ENCODE measurements at regions not wholly inside any gene's neighbourhood (a gene's known extent, or its start where the extent isn't known, plus 50 kb on each side); places are given as distances from the start of the nearest gene placed in this dataset.

DNA sequence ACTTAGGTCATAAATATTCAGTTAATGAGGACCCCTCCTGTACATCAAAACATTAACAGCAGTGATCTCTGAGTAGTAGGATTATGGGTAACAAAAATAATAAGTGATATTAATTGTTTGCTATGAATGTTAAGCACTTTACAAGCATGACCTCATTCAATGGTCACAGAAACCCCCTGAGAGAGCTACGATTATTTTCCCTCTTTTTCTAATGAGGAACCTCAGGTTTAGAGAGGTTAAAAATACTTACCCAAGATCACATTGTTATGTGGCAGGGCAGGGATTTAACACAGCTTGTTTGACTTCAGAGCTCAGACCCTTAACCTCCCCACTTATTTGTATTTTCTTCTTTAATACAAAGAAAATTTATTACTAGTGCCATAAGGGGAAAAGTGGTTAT lies 228.2 kb downstream of the TBL1XR1 start:
- DNase-seq, result no peak

DNA sequence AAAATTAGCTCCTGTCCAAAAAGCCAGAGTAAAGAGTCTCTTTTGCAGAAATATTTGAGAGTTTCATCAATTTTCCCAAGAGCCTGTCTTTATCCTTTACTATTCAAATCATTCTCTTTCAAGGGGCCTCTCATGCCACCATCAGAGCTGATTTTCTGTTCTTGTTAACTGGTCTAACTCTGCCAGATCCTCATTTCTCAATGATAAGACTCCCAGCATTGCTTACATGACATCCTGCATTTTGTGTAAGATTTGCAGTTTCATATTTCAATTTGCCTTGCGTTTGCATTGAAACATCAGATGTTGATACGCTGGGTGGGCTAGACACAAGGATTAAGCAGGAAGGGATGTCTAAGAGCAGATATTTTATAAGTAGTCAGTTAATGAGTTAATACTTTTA lies 228.7 kb downstream of the TBL1XR1 start:
- no peak for DNase-seq

DNA sequence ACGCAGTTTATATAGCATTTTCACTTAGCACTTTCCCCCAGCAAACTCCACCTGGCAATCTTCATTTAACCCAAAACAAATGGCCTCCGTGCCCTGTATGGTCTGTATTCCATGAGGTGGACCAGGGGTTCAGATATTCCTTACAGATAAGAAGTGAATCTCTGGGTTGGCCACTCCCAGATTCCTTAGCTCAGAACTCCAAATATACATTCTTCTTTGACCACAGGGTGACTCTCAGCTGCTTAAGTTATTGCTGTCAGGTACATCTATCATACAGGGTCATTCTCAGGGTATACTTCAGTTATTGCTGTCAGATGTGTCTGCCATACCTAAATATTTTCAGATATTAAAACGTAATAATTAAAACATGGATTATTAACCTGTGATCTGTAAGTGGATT lies 229.8 kb downstream of the TBL1XR1 start:
- no peak for DNase-seq

DNA sequence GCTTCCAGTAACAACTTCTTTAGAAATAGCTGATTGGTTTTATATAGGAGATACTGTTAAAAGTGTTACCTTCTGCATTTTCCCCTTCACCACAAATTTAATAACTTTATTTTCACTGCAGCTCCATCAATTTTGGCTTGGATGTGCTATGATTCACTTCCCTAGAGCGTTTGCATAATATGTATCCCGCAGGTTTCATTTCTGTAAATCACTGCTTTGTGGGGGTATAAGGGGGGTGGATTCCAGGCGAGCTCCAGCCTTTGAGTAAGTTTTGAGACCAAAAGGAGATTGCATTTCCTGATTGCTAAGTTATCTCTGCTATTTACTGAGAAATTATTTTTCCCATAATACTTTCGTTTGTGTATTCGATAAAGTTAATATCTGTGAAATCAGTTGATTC lies 232.6 kb downstream of the TBL1XR1 start:
- DNase-seq, result no peak

DNA sequence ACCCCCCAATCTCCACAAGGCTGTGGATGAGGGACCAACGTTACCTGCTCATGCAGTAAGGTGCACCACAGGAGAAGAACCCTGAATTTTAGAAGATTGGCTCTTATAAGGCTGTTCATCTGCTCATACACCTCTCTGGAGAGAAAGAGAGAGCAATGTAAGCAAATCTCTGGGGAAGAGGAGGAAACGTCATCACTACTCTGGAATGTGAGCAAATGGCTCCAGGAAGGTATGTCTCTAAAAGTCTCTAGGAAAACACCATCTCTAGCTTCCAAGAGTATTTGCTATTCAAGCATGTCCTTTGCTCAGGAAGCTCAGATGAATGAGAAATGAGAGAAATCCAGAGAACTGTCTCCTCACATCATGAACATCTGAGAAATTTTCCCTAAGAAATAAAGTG lies 235.4 kb downstream of the TBL1XR1 start:
- DNase-seq, result no peak

DNA sequence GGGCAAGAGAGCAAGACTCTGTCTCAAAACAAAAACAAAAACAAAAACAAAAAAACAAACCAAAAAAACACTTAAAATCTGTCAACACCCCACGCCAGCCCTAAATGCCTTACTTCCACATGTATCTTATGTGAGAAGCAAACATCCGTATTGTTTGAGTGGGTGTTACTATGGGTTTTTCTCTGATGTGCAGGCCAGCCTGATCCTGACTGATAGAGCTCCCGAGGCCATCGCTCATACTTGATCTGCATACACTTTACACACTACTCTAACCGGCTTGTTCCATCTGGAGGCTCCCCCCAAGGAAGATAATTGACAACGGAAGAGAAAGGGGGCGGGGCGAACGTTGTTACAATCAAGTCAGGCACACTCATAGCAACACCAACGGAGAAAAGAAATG lies 237.4 kb downstream of the TBL1XR1 start:
- DNase-seq, result no peak

DNA sequence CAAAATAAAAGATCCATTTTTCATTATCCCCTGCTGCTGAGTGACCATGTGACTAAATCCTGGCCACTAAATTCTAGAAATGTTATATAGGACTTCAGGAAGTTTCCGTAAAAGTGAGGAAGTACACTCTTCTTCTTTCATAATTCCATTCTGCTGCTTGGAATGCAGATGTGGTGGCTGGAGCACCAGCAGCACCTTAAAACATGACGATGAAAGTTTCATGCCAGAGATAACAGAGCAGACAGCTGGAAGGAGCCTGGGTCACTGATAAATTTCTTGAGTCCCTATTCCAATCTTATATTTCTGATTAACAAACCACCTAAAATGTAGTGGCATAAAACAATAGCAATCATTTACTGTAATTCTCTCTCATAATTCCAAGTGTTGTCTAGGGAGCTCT lies 238.7 kb downstream of the TBL1XR1 start:
- no peak for DNase-seq

DNA sequence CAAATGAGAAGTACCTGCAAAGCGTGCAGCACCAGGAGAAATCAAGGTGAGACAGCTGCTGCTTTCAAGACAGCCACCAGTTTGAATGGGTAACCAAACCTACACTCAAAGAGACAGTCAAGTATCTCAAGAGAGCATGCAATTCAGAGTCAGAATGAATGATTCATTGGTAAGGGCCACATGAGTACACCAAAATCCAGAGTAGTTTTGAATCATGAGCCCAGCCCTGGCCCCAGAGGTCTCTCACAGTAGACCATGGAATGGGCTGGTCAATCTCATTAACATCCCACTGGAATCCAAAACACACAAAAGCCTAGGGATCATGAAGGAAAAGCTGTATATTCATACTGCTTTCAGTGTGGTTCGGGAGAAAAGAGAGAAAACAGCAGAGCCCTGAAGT lies 242.8 kb downstream of the TBL1XR1 start:
- DNase-seq, result no peak

DNA sequence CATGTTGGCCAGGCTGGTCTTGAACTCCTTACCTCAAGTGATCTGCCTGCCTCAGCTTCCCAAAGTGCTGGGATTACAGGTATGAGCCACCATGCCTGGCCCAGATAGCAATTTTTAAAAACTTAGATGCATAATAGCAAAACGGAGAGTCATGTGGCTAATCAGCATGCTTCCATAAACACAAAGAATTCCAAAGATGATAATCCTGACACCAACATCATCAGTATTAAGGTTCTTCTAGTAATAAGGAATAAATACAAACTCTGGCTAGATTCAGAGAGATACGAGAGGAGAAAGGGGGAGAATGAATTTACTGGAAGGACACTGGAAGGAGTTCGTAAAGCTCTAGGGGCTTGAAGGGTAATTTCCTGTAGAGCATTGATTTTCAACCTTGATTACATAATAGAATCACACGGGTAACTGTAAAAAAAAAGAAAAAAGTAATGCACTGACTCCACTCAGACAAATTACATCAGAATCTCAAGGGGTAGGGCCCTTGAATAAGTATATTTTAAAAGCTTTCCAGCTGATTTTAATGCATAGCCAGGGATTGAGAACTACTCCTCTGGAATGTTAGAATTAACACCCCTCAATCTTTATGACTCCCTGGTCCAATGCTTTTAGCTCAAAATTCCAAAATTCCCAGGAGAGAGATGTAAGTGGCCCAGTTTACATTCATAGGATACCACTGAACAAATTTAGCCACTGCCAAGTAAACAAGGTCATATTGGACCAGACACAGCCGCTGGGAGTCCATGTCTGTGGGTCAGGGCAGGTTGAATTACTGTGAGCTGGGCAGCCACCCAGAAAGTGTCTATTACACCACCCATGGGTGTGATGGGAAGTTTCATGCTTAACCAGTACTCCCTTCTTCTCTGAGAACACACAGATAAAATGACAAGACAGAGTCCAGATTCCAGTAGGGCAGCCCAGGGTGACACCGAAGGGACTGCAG lies 243.9 kb downstream of the TBL1XR1 start:
- no peak for DNase-seq

DNA sequence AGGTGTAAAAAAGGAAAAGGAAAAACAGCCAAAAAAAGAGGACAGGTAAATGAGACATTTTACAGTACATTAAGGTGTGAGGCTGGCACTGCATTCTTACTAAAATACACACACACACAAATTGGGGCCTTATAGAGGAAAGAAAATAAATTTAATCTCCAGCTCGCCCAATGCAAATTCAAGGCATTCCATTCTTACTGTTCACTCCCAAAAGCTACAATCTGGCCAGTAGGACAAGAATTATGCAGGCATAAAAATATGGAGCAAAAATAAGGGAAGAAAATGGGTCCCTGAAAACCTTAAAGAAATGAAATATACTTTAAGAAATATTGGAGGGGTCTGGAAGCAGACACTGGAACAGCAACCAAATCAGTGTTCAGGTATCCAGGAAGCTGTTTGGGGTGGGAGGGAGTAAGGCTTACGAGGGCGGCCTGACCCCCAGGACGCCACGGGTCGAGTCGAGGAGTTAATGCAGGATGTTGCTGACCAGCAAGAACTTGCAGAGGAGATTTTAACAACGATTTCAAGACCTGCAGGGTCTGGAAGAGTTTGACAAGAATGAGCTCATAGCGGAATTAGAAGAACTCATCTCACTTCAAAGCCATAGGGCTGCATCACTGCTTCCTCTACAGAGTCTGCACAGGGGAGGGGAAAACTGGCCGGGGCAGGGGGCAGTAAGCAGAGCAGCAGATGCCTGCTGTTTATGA lies 245.5 kb downstream of the TBL1XR1 start:
- DNase-seq, result peak; percentile 69

DNA sequence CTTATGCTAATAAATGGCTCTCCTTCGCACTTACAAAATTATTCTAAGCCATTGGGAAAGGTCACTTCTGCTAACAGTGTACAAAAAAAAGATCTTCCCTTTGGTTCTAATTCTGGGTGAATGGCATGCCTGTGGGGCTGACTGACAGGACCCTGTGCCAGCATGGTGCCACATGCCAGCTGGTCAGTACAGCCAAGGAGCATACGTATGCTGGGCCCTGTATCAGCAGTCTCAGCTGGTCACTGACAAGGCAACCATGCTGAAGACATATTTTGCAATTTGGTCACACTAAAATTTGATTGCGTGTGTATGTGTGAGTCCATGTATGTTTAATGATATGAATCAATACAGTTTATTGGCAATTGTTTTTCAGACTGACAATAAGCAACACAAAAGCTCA lies 246.1 kb downstream of the TBL1XR1 start:
- DNase-seq, result no peak

DNA sequence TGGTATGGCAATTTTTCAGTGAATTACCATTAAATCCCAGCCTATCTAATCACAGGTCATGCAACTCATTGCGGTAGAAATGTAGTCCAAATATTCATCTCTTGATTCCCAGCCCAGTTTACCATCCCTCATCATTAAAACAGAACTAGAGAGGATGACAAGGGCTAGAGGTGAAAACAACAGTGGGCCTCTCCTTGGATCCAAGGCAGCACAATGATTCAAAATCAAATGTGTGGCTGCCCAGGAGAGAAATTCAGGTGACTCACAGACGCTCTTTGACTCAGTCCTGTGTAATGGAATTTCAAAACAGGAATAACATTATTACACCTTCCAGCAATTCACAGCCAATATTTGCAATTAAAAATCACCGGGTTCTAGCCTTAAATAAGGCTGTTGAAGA lies 246.5 kb downstream of the TBL1XR1 start:
- DNase-seq, result no peak

DNA sequence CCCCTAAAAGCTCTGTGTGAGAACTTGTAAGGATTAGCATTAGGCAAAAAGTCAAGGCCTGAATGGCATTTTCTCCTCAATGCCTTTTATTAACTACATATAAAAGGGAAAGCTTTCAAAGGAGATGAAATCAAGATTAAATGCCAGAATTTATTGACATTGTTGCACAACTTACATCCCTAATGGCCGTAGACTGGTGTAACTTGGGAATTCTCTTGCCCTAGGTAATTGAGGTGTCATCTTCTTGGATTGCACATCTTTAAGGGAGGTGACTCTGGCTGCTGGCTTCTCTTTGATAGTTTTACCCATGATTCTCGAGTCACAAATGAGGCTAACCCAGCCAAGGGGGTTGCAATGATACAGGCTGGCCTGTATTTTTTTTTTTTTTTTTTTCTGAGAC lies 249.1 kb downstream of the TBL1XR1 start:
- DNase-seq, result no peak

DNA sequence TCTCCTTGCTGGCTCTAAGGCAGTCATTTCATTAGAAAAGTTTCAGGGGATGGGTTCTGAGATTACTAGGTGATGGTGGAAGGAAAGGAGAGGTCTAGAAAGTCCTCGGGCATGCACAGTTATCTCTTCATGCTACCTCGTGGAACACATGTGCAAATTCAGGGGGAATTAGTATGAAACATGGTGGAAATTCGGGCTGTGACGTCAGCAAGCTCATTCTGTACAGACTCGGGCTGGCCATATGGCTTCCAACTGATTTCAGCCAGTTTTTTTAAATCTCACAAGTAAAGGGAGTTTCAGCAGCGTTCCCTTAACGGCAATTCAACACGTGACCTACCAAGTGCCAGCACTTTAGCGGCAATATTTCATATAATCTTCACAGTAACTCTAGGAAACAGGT lies 251.1 kb downstream of the TBL1XR1 start:
- no peak for DNase-seq

DNA sequence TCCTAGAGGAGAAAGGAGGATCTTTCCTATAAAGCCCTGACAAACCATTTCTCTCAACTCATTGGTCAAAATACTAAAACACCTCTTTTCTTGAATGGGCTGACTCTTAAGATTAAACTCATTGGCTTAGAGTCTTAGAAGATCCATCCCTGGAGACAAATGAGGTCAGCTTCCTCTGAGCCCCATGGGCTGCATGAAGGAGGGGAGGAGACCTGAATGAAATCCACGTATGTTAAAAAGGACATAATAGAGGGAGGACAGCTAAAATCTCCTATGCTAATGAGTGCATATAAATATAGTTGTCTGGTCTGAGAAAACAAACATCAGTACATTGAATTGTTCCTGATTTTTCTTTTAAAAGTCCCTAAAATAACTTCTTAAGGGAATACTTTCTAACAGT lies 255.0 kb downstream of the TBL1XR1 start:
- no peak for DNase-seq

DNA sequence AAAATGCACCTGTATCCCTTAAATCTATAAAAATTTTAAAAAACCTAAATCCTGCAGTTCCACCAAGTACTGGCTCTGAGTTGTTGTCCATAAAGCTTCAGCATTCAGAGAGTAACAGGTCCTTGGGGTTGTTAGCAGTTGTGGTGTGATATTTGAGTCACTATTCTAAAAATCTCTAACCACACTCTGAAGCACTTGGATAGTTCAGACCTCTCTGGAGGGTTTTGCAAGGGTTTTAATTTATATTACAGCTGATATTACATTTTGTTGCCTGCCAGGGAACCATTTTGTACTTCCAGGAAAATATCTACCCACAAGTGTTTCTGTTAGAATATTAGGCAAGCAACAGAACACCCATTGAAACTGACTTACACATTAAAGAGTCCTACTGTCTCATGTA lies 255.6 kb downstream of the TBL1XR1 start:
- no peak for DNase-seq

DNA sequence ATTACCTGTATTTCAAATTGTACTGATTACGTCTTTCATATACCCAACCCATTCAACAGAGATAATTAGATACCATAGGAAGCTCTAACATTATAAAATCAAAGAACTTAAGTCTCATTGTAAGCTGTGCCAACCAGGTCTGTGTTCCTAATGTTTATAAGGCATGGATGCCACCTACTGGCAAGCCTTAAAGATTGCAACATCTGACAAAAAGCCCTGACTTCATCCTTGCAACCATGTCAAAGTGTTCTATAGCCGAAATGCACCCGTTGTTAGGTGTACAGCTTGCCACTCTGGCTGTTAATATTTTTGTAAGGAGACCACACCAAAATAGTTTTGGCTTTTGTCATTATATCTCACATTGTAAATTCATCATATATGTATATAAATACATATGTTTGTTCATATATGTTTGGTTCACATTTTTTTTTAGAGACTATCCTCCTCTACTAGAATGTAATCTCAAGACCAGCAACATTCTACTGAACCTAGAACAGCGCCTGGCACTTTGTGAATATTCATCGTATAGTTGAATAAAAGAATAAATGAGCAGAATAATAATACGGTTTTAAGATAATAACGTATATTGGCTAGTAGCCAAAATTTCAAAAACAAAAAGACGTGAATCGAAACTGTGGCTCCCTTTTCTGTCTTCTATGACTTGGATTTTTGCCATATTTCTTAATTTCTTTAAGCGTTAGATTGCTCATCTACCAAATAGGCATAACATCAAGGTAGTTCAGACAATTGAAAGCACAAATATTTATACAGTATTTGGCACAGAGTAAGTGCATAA lies 258.1 kb downstream of the TBL1XR1 start:
- DNase-seq, result peak; percentile 69

DNA sequence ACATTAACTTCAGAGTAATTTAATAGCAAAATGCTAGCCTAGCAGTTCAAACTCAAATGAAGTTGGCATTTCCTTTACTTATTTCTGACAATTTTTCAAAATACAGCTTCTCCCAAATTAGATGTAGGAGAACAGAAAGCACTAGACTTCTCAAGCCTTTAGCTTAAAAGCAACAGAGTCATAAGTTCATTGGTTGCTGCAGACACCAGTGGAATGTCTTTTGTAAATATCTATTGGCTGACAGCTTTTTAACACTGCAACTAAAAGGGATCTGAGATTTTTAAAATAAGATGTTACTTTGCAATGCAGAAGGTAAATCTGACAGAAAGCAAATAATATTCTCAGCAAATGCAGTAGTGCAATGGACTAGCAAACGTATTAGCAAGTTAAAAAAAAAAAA lies 259.3 kb downstream of the TBL1XR1 start:
- no peak for DNase-seq

DNA sequence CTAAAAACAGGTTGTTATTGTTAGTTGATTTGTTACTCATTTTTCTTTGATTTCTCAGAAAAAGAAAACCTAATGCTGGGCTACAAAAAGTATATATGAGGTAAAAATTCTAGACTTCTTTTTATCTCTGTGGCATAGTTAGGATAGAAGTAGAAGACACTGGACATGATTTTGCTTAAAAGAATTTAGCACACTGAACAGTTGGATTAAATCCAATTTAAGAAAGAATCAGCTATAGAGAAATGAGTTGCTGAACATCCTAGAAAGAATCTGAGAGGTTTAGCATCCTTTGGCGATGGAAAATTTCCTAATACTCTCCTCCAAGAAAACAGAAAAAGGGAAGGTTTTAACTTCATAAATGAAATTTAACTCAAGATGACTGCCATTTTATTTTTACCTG lies 259.7 kb downstream of the TBL1XR1 start:
- no peak for DNase-seq

DNA sequence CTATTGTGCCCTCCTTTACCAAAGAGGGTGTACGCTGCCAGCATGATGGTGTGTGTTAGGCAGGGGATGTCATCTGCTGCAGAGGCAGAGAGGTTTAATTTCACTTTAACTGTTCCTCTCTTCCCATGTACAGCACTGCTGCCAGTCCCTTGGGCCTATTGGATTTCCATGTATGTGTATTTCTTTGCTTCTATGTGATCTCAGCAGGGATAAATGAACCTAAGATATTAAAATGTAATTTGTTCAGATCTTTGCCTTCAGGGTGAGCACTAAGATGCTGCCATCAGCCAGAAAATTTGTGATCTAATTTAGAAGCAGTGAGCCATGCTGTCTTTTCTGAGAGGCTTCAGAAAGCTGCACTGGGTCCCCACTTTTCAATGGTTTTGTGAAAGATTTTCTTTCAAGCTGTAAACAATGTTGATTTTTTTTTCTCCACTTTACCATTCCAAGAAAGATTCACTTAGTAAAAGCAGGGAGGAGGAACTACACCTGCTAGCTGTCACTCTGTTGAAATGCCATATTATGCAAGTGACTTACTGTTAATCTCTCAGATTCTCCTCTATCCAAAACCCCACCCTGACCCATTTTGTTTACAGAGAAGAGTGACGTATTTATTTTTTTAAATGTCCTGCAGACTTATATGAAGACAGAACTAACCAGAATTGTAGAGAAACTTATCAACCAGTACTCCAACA lies 261.9 kb downstream of the TBL1XR1 start:
- no peak for DNase-seq

DNA sequence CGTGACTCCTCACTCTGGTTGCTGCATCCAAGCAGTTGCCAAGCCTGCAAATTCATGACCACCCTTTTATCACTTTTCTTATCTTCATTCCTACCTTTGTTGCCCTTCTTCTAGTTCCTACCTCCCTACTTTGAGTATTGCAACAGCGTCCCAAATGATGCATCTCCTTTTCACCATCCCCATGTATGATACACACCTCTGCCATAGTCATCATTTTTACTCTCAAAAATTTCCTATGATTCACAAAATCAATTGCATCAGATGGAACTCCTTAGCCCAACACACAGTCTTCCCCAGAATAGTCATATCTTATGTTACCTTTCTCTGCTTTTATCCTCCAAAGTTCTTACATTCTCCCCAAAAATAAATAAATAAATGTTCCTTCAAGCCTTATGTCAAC lies 262.6 kb downstream of the TBL1XR1 start:
- DNase-seq, result no peak

DNA sequence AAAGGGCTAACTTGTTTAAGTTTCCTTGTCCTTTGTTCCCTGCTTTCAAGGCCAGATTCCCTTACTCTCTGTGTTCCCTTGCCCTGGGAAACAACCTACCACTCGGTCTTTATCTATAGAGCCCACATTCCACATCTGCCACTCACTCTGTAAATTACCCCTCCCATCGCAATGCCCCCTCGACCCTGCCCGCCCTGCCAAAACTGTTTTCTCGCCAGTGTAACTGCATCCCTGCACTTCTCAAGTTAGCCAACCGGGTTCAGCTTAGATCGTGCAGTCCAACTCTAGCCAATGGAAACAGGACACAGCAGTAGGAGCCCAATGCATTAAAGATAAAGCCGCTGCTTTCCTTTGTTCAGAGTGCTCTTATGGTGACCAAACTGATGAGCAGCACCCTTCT lies 263.6 kb downstream of the TBL1XR1 start:
- peak; percentile 72 for DNase-seq

DNA sequence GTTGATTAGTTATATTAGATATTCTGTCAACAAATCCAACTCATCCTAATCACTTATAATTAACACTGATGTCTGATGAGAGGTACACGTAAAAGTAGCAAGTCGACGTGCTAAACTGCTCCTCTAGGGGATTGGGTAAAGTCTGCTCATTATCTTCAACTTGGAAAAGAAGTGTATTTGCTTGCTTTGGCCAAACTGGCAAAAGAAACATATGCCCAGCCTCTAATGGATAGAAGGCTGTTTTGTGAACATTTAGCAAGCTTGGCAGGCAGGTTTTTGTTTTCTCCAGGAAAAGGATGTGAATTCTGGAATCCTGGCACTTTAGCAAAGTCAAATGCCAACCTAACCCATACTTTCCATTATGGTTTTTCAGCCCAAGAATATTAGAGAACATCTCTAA lies 264.8 kb downstream of the TBL1XR1 start:
- no peak for DNase-seq

All from islet precursor cell (in vitro differentiated cells).